ENCODE measurements at regions not wholly inside any gene's neighbourhood (a gene's known extent, or its start where the extent isn't known, plus 50 kb on each side); places are given as distances from the start of the nearest gene placed in this dataset.
"Not testable (repeated sequence)": the region's sequence is repeated elsewhere in the genome, so short reads cannot be mapped to it uniquely, and the experiment has no call there.

- DNase-seq = no peak
Measured at GRCh38 chr4:24363751-24364150, 220.6 kb downstream of the DHX15 start.

GRCh38 chr4:24352112-24352511 is 232.2 kb downstream of the DHX15 start:
- no peak for DNase-seq

GRCh38 chr4:24349168-24349996 is 235.0 kb downstream of the DHX15 start:
- not testable (repeated sequence) for DNase-seq

GRCh38 chr4:24339260-24339659 is 245.1 kb downstream of the DHX15 start:
- no peak for DNase-seq

GRCh38 chr4:24337451-24338190 is 246.7 kb downstream of the DHX15 start:
- DNase-seq = no peak

- DNase-seq = no peak
Measured at GRCh38 chr4:24335616-24336015, 248.7 kb downstream of the DHX15 start.

- no peak for DNase-seq
Measured at GRCh38 chr4:24334906-24335305, 249.4 kb downstream of the DHX15 start.

- DNase-seq = peak; percentile 33
Measured at GRCh38 chr4:24330573-24330972, 253.8 kb downstream of the DHX15 start.

GRCh38 chr4:24330172-24330571 is 254.2 kb downstream of the DHX15 start:
- DNase-seq = peak; percentile 88

- DNase-seq = no peak
Measured at GRCh38 chr4:24328711-24329110, 255.6 kb downstream of the DHX15 start.

GRCh38 chr4:24328310-24328709 is 256.0 kb downstream of the DHX15 start:
- DNase-seq = no peak

GRCh38 chr4:24322995-24323394 is 261.4 kb downstream of the DHX15 start:
- DNase-seq = peak; percentile 19

- DNase-seq = peak; percentile 51
Measured at GRCh38 chr4:24322511-24322910, 261.8 kb downstream of the DHX15 start.

- no peak for DNase-seq
Measured at GRCh38 chr4:24321616-24322015, 262.7 kb downstream of the DHX15 start.

- peak; percentile 66 for DNase-seq
Measured at GRCh38 chr4:24321131-24321530, 263.2 kb downstream of the DHX15 start.

GRCh38 chr4:24319387-24319786 is 265.0 kb downstream of the DHX15 start:
- no peak for DNase-seq

- peak; percentile 22 for DNase-seq
Measured at GRCh38 chr4:24315056-24315455, 269.3 kb downstream of the DHX15 start.

- DNase-seq = no peak
Measured at GRCh38 chr4:24312261-24312913, 272.0 kb downstream of the DHX15 start.

GRCh38 chr4:24303926-24304325 is 280.4 kb downstream of the DHX15 start:
- DNase-seq = no peak

- no peak for DNase-seq
Measured at GRCh38 chr4:24298911-24299310, 285.4 kb downstream of the DHX15 start.

GRCh38 chr4:24287096-24287495 is 297.3 kb downstream of the DHX15 start:
- DNase-seq = no peak

GRCh38 chr4:24285759-24286158 is 298.6 kb downstream of the DHX15 start:
- no peak for DNase-seq

- no peak for DNase-seq
Measured at GRCh38 chr4:24282446-24282845, 301.9 kb downstream of the DHX15 start.

GRCh38 chr4:24279911-24280375 is 304.4 kb downstream of the DHX15 start:
- DNase-seq = no peak
